ENCODE measurements at regions not wholly inside any gene's neighbourhood (a gene's known extent, or its start where the extent isn't known, plus 50 kb on each side); places are given as distances from the start of the nearest gene placed in this dataset.
A peak's percentile ranks its signal among the peaks of the same experiment; 100 is the strongest.

- DNase-seq (ENCODE audit: low read depth): peak; percentile 36
- H3K4me3 ChIP-seq (ENCODE audit: low read depth, low read length): no peak overlapping the region
- TF ChIP-seq CTCF (IDR thresholded peaks at IDR 0.05; ENCODE audit: control insufficient read depth, extremely low read depth, insufficient read depth): no peak
Observed at GRCh38 chr11:71139516-71140205, 112.7 kb downstream of the SHANK2 start.

- DNase-seq (ENCODE audit: low read depth): no peak
- H3K4me3 ChIP-seq (ENCODE audit: low read depth, low read length): no peak overlapping the region
- no peak for TF ChIP-seq CTCF (IDR thresholded peaks at IDR 0.05; ENCODE audit: control insufficient read depth, extremely low read depth, insufficient read depth)
Observed at GRCh38 chr11:71138737-71139425, 113.5 kb downstream of the SHANK2 start.

DNA sequence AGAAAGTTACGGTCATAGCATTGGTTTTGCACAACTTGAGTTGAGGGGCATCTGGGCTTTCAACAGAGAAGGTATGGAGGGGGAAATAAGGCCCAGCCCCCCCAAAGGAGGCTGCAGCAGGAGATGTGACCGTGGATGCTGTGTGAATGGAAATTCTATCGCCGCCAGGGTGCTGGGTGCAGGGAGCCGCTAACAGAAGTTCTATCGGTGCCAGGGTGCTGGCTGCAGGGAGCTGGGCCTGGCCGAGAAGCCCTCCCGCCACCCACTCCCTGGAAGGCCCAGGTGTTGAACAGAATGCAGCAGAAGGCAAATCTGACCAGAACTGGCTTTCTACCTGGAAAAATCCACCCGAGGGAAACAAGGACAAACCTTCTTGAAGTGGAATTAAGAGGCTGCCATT lies 115.0 kb downstream of the SHANK2 start:
- no peak for DNase-seq (ENCODE audit: low read depth)
- H3K4me3 ChIP-seq (ENCODE audit: low read depth, low read length): no peak overlapping the region
- no peak for TF ChIP-seq CTCF (IDR thresholded peaks at IDR 0.05; ENCODE audit: control insufficient read depth, extremely low read depth, insufficient read depth)

GRCh38 chr11:71136095-71136845 lies 116.1 kb downstream of the SHANK2 start:
- H3K4me3 ChIP-seq (ENCODE audit: low read depth, low read length): no peak overlapping the region
- no peak for DNase-seq (ENCODE audit: low read depth)

DNA sequence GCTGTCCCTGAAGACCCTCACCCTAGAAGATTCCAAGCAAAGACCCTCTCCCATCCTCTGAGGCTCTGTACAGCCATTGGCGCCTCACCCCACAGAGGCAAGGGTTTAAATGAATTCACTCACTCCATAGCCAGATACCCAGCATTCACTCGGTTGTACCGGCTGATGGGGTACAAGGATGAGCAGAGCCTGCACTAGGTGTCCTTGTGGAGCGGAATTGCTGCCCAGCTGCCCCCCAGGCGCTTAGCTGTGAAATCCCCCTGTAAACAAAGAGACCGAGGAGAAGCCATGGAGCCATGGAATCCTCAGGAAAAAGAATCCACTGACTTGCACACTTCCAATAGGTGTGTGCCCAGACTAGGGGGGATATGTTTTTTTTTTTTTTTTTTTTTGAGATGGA lies 117.3 kb downstream of the SHANK2 start:
- no peak for TF ChIP-seq CTCF (IDR thresholded peaks at IDR 0.05; ENCODE audit: control insufficient read depth, extremely low read depth, insufficient read depth)
- no peak for DNase-seq (ENCODE audit: low read depth)

More at GRCh38 chr11:71136095-71136845, 116.1 kb downstream of the SHANK2 start:
- no peak for TF ChIP-seq CTCF (IDR thresholded peaks at IDR 0.05; ENCODE audit: control insufficient read depth, extremely low read depth, insufficient read depth)

DNA sequence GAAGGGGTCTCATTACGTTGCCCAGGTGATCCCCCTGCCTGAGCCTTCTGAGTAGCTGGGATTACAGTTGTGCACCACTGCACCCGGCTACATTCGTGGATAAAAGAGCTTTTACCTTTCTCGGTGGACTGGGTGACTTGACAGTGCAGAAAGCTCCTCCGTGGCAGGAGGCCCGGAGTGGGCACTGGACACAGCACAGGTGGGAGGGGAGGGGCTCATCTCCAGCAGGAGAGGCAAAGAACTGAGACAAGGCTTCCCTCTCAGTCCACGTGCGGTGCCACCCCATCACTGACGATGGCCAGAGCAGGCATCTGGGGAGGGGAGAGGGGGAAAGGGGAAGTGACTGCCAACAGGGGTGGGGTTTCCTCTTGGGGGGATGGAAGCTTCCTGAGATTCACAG lies 118.4 kb downstream of the SHANK2 start:
- DNase-seq (ENCODE audit: low read depth): no peak
- TF ChIP-seq CTCF (IDR thresholded peaks at IDR 0.05; ENCODE audit: control insufficient read depth, extremely low read depth, insufficient read depth): no peak
- no peak overlapping the region for H3K4me3 ChIP-seq (ENCODE audit: low read depth, low read length)

More for the DNA sequence above, 117.3 kb downstream of the SHANK2 start:
- H3K4me3 ChIP-seq (ENCODE audit: low read depth, low read length): no peak overlapping the region
